GM12865 (cell line): ENCODE measurements at regions not wholly inside any gene's neighbourhood (a gene's known extent, or its start where the extent isn't known, plus 50 kb on each side); places are given as distances from the start of the nearest gene placed in this dataset.
"Not testable (repeated sequence)": the region's sequence is repeated elsewhere in the genome, so short reads cannot be mapped to it uniquely, and the experiment has no call there.

Experiments
- DNase-seq: peaks from one replicate; pipeline ENCODE4 v3.0.0; 2010; ENCODE audit warnings: low read depth
- H3K4me3 ChIP-seq: 2 replicates; pipeline ENCODE4 v1.5.1; 2011; ENCODE audit warnings: mild to moderate bottlenecking, low read depth, low read length, control low read depth
- CTCF ChIP-seq: IDR thresholded peaks from 2 replicates; pipeline ENCODE4 v1.5.1; 2011; ENCODE audit warnings: low read length, control low read depth, low read depth, inconsistent platforms; ENCODE audit not compliant: insufficient read depth; ENCODE audit errors: missing control alignments

- TF ChIP-seq CTCF, result no peak
- H3K4me3 ChIP-seq, result no peak overlapping the region
- DNase-seq, result no peak
Measured at GRCh38 chr5:167363065-167363464, 928.4 kb upstream of the WWC1 start.

GRCh38 chr5:167375125-167375524 lies 916.3 kb upstream of the WWC1 start:
- DNase-seq, result no peak
- no peak for TF ChIP-seq CTCF
- H3K4me3 ChIP-seq, result no peak overlapping the region

- no peak for DNase-seq
- no peak for TF ChIP-seq CTCF
- no peak overlapping the region for H3K4me3 ChIP-seq
Measured at GRCh38 chr5:167378894-167379723, 912.3 kb upstream of the WWC1 start.

DNA sequence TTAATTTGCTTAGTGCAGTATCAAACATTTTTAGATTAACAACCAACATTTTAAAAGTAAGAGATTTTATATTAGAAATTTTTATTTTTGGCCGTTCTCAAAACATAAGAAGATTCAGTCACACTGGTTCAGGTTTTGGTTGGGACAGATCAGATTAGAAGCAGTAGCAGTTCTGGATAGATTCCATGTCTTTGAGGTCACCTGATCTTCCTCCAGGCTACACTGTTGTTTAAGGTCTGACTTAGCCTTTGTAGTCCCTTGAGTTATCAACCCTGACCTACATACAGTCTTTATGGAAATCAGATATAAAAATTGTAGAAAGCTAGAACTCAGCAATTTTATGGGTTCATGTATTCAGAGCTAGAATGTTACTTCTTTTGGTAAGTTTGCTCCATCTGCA lies 910.0 kb upstream of the WWC1 start:
- DNase-seq, result no peak
- H3K4me3 ChIP-seq, result no peak overlapping the region
- TF ChIP-seq CTCF, result no peak

DNA sequence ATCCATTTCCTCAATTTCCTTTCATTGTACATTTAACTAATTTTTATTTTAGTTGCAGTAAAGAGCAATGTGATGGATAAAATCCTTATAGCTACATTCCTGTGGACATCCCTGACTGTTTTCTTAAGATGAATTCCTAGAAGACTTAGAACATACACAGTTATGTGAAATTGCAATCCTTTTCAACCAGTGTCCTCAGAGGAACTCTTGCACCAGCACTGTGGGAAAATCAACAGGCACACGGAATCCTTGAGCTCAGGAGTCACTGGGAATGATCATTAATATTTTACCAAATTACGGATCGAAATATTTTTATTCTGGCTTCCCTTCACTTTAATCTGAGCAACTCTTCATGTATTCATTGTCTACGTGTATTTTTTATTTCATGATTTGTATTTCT lies 901.9 kb upstream of the WWC1 start:
- no peak for TF ChIP-seq CTCF
- H3K4me3 ChIP-seq, result no peak overlapping the region
- DNase-seq, result no peak

GRCh38 chr5:167391286-167391685 lies 900.2 kb upstream of the WWC1 start:
- DNase-seq, H3K4me3 ChIP-seq: not testable (repeated sequence)

DNA sequence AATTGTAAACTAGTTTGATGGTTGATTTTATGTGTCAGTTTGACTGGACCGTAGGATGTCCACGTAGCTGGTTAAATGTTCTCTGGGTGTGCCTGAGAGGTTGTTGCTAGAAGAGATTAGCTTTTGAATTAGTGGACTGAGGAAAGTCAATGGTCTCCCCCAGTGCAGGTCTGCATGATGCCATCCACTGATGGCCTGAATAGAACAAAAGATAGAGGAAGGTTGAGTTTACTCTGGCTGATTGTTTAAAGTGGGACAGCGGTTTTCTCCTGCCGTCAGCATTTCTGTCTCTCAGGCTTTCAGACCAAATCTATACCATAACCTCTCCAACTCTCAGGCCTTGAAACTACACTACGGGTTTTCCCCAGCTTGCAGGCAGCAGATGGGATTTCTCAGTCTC lies 899.2 kb upstream of the WWC1 start:
- TF ChIP-seq CTCF, result no peak
- no peak for DNase-seq
- no peak overlapping the region for H3K4me3 ChIP-seq

DNA sequence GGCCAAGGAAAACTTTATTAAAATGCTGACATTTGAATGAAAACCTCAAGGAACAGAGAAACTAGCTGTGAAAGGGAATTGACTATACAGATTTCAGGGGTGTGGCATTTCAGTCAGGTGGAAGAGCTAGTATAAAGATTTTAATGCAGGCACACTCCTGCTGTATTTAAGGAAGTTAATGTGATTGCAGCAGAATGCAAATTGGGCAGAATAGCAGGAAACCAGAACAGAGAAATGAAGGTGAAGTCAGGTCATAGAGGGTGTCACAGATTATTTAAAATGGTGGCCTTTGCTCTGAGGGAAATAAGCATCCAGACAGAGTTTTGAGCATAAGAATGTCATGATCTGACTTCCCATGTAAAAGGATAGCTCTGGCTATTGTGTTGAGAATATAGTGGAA lies 898.1 kb upstream of the WWC1 start:
- TF ChIP-seq CTCF, result no peak
- DNase-seq, result no peak
- no peak overlapping the region for H3K4me3 ChIP-seq
